Stimulated activated CD8-positive, alpha-beta memory T cell treated with anti-CD3 and anti-CD28 coated beads, Interleukin-15, amount 100 ng/mL, for 4 hours (primary cell): ENCODE measurements at regions not wholly inside any gene's neighbourhood (a gene's known extent, or its start where the extent isn't known, plus 50 kb on each side); places are given as distances from the start of the nearest gene placed in this dataset.

Experiments used
- DNase-seq, 2 donors: peaks; one replicate each; pipeline ENCODE4 v3.0.0-alpha.2; 2020; ENCODE audit warnings: low read depth in 2 of 2

DNA sequence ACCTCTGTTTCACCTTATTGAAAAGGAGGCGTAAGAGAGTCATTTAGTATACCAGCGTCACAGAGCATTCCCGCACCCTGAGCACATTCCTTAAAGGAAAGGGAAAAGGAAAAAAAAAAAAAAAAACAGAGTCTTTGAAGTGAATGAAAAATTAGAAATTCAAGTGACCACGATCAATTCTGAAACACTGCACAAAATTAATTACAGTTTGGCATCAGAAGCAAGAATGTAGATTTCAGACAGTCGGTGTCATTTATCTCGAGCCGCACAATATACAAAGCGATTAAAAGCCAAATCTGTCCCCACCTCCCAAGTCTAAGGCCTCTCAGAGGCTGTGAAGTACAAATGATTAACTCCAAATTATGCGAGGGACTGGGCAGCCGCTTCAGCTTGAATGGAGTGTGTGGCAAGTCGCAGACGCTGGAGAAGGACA, 173.7 kb upstream of the ZNF507 start:
- no peak for DNase-seq

DNA sequence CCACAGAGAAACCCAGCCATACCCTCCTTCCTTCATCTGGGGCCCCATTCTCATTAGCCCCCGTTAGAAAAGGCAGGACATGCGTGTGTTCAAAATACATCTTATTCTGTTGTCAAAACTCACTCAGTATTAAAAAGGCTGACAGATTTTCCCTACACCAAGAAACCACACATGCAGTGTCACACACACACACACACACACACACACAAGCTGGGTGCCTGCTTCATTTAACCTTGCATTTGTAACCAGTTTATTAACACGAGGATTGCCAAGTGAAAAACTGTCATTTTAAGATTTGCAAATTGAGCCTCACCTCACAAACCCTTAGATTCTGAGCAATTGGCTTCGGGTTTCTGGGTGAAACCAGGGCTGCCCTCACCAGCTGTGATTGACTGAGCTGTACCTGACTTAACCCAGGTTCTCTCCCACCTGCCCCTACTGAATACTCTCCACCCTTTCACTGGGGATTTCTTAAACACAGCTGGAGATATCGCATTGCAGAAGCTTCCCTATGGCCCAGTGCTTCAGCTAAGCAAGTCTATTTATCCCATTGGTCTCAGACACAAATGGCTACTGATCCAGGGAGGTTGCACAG, 172.7 kb upstream of the ZNF507 start:
- DNase-seq = no peak

DNA sequence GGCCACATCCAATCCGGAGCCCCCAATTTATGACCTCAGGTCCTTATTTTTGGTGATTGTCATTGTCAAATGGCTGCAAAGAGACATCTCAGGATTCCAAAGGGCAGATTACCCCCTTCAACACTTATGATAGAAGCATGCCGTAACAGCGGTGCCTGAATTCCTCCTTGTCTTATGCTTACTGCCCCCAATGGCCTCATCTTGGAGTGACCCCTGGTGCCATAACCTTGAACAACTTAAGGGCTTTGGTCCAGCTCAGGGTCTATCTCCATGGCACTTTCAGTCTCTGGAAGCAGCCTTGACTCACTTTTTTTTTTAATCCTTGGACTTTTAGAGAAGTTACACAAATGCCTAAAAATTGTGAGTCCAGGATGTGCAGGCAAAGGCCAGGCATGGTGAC, 171.6 kb upstream of the ZNF507 start:
- DNase-seq = no peak

DNA sequence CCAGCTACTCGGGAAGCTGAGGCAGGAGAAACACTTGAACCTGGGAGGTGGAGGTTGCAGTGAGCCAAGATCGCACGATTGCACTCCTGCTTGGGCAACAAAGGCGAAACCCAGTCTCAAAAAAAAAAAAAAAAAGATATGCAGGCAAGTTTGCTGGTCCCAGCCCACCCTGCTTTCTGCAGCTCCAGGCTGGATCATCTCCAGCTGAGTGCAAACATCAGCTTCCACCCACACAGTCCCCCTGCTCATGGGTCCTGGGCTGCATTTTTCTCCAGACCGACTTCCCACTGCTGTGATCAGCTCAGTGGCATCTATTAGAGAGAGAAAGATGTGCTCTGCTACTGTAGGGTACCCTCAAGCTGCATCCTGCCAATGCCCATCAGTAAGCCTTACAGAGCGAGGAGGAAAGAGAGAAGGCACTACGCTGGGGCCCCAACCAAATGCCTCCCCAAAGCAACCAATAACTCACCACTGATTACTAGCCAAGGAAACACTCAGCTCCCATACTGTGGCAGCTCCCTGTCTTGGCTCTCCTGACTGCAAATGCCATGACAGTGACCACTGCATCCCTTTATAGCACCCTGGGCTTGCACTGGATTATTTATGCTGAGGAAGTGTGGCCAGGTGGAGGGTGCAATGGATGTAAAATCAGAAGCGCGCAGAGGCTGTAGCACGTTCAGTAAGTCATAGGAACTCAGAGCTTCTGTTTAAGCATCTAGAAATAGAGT, 170.9 kb upstream of the ZNF507 start:
- DNase-seq = no peak

DNA sequence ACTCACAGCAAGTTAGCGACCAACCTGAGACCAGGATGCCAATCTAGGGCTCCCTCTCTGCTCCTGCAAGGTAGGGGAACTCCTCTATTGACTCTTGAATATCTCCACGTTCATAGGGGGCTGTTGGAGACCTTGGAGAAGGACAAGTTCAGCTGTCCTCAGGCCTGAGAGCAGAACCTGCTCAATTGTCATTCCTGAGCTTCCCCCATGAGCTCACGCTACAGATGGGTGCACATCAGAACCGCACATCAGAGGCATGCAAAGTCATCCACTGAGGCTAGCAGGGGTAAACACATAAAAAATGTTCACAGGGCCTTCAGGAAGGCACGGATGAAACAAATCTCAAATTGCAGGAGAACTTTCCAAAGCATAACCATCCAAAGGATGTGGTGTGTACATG, 168.8 kb upstream of the ZNF507 start:
- no peak for DNase-seq

DNA sequence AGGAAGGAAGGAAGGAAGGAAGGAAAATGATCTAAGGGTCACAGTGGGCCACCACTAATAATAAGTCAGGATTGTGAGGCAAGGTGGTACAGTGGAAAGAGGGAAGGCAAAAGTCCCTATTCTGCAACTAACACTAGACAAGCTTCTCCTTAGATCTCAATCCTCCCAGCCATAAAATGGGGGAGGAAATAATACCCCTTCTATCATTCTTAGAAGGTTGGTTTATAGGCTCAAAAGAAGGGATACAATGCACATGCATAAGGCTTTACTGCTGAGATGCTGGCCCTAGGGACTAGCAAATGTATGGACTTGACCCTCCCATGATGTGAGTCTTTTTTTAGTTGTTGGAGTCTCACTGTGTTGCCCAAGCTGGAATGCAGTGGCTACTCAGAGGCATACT, 167.7 kb upstream of the ZNF507 start:
- DNase-seq = no peak

DNA sequence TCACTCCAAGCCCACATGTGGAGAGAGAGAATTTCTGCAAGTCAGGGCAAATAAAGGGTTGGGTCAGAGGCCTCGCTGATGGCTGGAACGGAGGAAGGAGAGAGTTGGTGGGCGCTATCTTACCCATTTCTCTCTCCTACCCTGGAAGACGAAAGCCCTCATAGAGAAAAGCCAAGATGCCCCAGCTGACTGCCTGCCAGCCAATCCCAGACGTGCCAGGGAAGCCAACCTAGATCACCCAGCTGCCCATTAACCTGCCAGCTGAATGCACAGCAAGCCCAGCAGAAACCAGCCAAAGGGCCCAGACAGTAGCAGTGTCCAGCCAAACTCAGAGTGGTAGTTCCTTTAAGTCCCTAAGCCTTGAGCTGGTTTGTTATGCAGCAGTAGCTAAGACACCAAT, 167.0 kb upstream of the ZNF507 start:
- no peak for DNase-seq

DNA sequence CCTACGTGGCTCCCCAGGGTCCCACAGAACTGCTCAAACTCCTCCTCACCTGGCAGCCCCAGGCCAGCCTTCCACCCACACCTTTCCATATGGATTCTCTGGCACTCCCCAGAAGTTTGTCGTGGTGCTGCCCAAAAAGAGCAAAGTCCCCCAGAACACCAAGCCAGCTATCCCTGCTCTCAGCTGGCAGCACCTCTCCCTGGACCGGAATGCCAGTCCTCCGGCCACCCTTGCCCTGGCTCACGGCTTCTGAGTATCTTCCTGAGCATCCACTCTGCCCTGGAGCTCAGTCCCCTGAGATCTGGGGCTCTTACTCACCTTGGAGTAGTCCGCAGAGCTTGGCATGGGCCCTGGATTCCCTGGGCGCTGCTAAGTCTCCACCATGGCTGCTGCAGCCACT, 166.5 kb upstream of the ZNF507 start:
- no peak for DNase-seq

DNA sequence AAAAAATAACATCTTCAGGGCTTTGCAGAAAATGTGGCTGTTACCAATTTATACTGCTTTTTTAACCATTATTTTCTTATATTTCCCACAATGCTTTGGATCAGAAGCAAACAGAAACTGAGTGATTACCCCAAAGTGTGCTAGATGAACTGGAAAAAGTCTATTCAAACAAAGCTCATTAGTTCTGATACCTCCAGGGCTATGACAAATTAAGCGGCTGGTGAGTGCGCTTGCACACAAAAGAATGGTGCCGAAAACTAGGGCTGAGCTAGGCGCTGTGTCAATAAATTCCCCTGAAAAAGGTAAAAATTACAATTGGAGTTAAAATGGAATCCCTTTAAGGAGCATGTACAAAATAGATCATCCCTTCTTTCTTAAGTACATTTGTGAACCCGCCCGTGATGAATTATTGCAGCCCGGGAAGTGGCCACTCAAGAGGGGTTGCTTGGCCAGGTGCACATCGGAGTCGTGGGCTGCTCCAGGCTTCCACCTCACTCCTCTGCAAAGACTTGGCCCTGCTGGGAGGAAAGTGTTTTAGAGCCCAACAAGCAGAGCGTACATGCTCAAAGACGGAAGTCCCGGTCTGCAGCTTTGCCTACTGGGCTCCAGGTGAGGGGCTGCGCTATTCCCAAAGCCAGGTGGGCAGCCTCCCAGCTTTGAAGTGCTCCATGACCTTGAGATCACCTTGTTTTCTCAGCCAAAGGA, 164.0 kb upstream of the ZNF507 start:
- no peak for DNase-seq

DNA sequence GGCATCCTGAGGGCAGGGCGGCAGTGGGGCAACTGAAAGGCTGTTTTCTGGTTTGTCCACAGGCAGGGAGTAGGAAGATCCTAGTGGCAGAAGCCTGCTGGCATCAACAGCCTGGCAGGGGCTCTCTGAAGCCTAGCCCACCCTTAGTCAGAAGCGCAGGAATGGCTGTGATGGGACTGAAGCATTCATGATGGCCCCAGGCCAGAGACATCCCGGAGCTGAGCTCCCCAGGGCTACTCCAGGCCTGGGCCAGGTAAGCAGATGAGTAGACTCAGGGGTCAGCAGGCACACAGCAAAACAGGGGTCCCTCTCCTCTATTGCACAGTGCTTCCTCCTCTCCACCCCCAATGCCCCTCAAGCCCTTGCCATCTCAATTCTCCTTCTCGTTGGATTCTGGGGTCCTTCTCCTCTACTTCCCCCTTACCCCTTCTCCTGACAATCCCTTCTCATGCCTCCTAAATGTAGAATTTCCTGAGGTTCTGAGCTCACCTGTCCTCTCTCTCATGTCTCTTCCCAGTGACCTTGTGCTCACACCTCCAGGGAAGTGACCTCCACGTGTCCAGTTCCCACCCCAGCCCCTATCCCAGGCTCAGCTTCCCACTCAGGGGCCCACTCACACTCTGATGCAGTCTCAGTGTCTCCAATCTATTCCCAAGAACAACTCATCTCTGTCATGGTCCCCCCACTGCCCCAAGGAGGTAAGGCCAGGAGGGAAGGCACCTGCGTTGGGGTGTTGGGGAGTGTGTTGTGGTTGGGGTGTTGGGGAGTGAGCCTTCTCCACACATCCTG, 158.7 kb upstream of the ZNF507 start:
- DNase-seq = no peak

DNA sequence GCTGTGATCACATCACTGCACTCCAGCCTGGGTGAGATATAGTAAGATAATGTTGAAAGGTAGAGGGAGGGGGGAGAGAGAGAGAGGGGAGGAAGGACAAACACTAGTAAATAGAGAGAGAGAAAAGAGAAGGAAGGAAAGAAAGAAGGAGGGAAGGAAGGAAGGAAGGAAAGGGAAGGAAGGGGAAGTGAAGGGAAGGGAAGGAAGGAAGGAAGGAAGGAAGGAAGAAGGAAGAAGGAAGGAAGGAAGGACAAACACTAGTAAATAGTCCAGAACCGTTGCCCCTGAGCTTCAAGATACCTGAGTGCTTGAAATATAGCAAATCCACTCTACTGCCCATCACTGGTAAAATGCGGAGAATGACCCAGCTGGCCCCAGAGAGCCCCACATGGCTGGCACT, 156.5 kb upstream of the ZNF507 start:
- no peak for DNase-seq

DNA sequence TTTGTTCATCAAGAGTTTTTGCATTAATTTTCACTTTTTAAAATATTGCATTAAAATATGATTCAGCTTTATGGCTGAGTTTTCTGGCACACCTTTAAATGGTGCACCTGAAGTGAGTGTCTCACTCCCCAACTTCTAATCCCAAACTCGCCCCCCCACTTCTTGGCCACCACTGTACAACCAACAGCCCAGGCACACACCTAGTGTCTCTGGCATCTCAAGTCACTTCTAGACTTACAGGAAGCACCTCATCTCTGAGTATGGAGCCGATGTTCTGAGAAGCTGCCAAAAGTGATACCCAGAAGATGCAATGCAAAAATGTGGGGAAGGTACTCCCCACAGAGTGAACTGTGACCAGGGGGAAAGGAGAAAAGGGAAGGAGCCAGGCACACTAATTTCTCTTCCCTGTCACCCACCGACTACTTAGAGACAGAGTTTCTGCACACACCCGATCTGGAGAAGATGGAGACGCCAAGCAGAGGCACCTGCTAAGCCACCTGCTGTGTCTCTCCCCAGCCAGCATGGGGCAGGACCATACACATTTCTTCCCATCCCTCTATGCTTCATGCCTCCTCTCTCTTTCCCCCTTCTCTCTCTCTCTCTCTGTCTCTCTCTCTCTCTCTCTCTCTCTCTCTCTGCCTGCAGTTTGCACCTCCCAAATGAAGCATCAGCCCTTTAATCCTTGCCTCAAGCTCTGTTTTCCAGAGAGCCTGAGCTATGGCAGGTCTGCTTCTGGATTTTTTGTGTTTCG, 155.3 kb upstream of the ZNF507 start:
- no peak for DNase-seq

DNA sequence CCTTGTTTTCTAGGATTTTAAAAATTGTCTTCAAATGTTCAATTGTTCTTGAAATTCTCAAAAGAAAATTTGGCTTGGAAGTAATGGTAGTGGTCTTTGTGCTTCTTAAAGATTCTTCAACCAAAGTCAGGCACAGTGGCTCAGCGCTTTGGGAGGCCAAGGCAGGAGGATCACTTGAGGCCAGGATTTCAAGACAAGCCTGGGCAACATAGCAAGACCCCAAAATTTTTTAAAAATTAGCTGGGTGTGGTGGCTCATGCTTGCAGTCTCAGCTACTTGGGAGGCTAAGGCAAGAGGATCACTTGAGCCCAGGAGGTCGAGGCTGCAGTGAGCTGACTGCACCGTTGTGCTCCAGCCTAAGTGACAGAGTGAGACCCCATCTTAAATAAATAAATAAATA, 153.5 kb upstream of the ZNF507 start:
- no peak for DNase-seq

DNA sequence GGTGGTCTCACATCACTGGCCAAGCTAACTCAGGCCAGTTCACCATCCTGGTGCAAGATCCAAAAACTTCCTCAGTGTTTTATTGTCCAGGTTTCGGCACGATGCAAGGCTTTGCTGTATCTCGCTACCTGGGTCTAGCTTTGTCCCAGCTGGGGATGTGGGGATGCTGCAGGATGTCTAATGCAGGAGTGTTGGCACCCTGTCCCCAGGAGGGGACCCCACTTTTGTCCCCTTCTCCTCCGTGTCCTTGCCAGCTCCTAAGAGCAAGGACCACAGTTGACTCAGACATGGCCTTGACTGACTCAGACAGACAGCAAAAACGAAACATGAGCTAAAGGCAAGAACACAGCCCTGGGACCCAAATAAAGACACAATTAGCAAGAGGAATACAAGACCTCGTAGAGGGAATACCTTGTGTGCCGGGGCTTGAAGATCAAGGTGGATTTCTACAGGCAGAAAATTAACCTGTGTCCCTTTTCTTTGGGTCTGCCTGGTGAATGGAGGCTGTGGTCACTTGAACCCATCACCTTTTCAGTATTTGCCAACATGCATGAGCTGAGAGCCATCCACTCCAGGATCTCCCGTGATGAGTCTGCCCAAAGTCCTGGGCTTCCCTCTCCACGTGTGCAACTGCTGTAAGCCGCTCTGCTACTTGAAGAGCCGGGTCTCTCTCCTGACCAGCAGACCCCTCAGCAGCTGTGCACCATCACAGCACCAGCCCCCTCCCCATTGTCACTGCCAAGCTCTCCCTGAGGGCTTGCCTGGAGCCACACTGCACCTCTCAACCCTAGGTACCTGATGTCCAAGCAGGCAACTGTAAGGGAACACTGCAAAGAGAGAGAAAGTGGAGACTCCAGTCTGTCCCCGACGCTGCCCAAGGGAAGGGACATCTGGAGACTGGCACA, 149.5 kb upstream of the ZNF507 start:
- no peak for DNase-seq

DNA sequence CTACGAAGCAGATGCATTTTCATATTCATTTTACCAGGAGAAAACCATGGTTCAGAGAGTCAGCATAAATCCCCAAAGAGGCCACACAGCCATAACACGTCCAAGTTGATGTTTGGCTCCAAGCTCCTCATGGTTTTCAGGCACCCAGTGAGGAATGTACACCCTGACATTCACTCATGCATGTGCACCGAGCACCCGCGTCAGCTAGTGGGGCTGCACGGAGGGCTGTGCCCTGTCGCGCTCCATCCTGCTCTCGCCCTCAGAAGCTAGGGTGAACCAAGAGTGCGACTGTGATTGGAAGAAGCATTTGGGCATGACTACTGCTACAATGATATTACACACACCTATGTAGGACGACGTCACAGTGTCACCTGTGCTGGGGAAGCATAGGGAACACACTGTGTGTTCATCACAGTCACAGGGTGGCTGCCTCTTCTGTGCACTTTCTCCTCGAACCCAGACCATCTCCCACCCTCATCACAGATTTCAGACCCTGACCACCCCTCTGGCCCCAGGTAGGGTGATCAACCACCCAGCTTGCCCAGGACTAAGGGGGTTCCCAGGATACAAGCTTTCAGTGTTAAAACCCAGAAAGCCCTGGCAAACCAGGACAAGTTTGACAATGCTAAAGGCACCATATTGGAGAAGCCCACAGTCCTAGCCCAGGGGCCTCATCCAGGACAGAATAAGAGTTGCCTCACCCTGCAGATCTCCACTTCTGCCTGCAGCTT, 148.6 kb upstream of the ZNF507 start:
- DNase-seq = no peak

DNA sequence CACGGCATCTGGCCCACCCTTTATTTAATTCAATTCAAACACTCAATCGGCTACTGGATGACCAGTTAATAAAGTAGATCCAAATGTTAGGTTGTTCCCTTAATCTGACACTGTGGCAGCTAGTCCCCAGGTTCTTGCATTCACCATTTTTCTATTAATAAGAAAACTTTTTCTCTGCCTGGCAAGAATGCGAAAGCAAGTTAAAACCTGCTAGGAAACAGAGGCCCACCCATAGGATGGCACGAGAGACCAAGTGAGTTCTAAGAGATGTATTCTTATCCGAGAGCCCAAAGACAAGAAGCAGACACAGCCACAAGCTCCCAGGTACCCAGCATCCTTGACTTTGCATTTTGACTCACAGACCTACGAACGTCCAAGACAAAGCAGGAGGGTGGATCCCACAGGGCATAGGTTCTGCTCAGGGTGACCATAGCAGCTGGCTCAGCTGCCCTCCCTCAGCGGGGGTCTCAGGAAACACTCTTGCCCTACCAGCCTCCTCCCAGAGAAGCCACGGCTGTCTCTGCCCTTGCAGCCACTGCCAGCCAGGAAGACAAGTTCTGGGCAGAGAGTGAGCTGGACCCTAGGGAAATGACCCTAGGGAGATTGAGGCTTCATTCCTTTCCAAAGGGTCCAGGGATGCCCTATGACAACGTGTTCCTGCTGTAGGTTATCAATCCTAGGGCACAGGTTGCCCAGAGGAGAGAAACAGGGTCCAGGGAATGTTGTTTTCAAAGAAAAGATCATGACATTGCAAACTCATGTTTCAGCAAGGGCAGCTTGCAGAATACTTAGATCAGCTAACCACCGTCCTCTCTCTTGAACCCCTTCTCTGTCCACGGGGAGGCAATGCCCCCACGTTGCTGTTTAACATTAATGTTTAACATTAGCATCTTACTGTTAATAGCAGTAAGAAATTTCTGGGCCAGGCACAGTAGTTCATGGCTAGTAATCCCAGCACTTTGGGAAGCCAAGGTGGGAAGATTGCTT, 147.2 kb upstream of the ZNF507 start:
- DNase-seq = no peak

DNA sequence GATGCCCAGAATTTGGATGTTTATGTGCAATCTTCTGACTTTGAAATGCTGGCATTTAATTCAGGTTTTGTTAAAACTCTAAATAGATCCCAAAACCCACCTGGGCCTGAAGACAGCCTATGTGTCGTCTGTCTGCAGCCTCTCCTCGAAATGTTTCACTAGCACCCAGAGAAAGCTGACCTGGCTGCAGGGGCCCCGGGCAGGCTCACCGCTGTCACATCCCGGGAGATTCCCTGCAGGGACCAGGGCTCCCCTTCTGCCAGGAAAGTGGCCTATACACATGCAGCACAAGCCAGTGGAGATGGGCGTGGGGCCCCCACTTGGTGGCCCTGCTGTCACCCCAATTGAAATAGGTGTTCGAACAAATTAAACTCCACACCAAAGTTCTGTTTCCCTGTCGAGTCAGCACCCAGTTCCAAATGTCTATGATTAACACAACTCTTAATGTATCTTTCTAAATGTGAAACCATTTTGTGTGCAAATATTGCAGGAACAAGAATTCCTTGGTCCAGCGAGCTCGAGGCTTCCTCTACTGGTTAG, 145.8 kb upstream of the ZNF507 start:
- no peak for DNase-seq

DNA sequence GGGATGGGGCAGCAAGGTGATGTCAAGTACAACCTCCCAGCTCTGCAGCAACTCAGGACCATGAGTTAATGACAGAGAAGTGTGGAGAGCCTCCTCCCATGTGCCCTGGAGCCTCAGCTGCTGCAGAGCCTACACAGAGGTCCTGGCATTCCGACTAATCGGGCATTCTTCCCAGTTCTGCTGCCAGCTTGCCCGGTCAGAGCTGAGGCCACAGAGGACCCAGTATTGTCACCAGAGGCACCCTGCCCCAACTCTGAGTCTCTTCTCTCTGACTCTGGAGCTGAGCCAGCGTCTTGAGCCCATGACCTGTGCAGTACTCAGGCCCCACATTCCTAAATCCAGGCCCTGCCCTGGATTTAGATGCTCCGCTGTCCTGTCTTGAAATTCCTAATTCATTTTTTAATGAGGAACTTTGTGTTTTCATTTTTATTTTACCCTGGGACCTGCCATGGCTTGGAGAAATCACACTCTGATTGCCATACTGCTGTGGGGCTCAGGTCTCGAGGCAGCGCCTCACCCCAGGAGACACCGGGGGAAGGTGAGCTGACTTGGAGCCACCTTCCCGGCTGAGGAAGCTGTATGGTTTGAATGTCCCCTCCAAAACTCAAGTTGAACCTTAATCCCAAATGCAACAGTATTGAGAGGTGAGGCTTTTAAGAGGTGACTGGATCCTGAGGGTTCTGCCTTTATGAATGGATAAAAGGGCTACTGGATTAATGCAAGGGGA, 144.9 kb upstream of the ZNF507 start:
- no peak for DNase-seq
